CD14-positive monocyte (primary cell): ENCODE measurements at regions not wholly inside any gene's neighbourhood (a gene's known extent, or its start where the extent isn't known, plus 50 kb on each side); places are given as distances from the start of the nearest gene placed in this dataset.
A peak's percentile ranks its signal among the peaks of the same experiment; 100 is the strongest.

ENCODE experiments used
- DNase-seq, 3 donors: peaks; one replicate each; pipeline ENCODE4 v3.0.0-alpha.2; 2011 to 2022
- H2AFZ ChIP-seq: 2 replicates; pipeline ENCODE4 v1.6.0; 2012; ENCODE audit warnings: mild to moderate bottlenecking, low read depth, low read length, inconsistent platforms; ENCODE audit not compliant: insufficient read depth, poor library complexity, severe bottlenecking
- H3K27ac ChIP-seq, 2 donors: 1 replicate in 1 of 2; 2 replicates in 1 of 2; pipeline ENCODE4 v1.5.1; 2012 to 2013; ENCODE audit warnings: low read length in 2 of 2, control low read depth in 1 of 2, inconsistent platforms in 1 of 2, low read depth in 1 of 2, mild to moderate bottlenecking in 1 of 2
- H3K27me3 ChIP-seq, 2 donors: one replicate each; pipeline versions ENCODE4 v1.6.0 to v1.6.1; 2011 to 2013; ENCODE audit warnings: low read length in 2 of 2; ENCODE audit not compliant: control insufficient read depth in 2 of 2, insufficient read depth in 2 of 2
- H3K36me3 ChIP-seq, 2 donors: replicated peaks in 1 of 2; 1 replicate in 1 of 2; 2 replicates in 1 of 2; pipeline versions ENCODE4 v1.5.1 to v1.6.1; 2012 to 2013; ENCODE audit warnings: low read length in 2 of 2, control low read depth in 1 of 2, inconsistent platforms in 1 of 2, mild to moderate bottlenecking in 1 of 2; ENCODE audit not compliant: insufficient read depth in 2 of 2, control insufficient read depth in 1 of 2
- H3K4me1 ChIP-seq, 2 donors: 1 replicate in 1 of 2; 2 replicates in 1 of 2; pipeline versions ENCODE4 v1.5.1 to v1.6.1; 2012 to 2013; ENCODE audit warnings: low read length in 2 of 2, control low read depth in 1 of 2, inconsistent platforms in 1 of 2, mild to moderate bottlenecking in 1 of 2, moderate library complexity in 1 of 2; ENCODE audit not compliant: insufficient read depth in 2 of 2, control insufficient read depth in 1 of 2
- H3K4me2 ChIP-seq: replicated peaks from 2 replicates; pipeline ENCODE3; 2012; ENCODE audit warnings: low read length, moderate library complexity, mild to moderate bottlenecking; ENCODE audit not compliant: poor library complexity, severe bottlenecking; ENCODE audit errors: extremely low read depth
- H3K4me3 ChIP-seq, 3 experiments: fragments of 200-600 bp in 1 of 3; sonication (generic) in 1 of 3; replicated peaks in 1 of 3; 1 replicate in 2 of 3; 2 replicates in 1 of 3; pipeline ENCODE4 v1.5.1; 2011 to 2013; ENCODE audit warnings: low read length in 3 of 3, mild to moderate bottlenecking in 3 of 3, control low read depth in 2 of 3, low read depth in 2 of 3, inconsistent platforms in 1 of 3, moderate library complexity in 1 of 3
- H3K79me2 ChIP-seq: 2 replicates; pipeline ENCODE4 v1.6.0; 2012; ENCODE audit warnings: mild to moderate bottlenecking, control low read depth, inconsistent platforms, low read length, moderate library complexity; ENCODE audit not compliant: insufficient read depth
- H3K9ac ChIP-seq: 2 replicates; pipeline ENCODE4 v1.6.0; 2017; ENCODE audit warnings: low read length, mild to moderate bottlenecking; ENCODE audit not compliant: insufficient read depth, poor library complexity, severe bottlenecking
- H3K9me3 ChIP-seq, 2 donors: replicated peaks in 1 of 2; 1 replicate in 1 of 2; 2 replicates in 1 of 2; pipeline versions ENCODE4 v1.5.1 to v1.6.1; 2012 to 2013; ENCODE audit warnings: low read length in 2 of 2, control low read depth in 1 of 2; ENCODE audit not compliant: control insufficient read depth in 1 of 2, insufficient read depth in 1 of 2
- H4K20me1 ChIP-seq: 2 replicates; pipeline ENCODE4 v1.6.0; 2012; ENCODE audit warnings: mild to moderate bottlenecking, low read length, control low read depth, moderate library complexity; ENCODE audit not compliant: insufficient read depth
- H3K27ac Mint-ChIP-seq, 7 donors: one replicate each; pipeline ENCODE4 v1.8.0; 2020; ENCODE audit warnings: mild to moderate bottlenecking in 7 of 7, mixed read lengths in 7 of 7, moderate library complexity in 6 of 7, inconsistent platforms in 2 of 7
- H3K27me3 Mint-ChIP-seq, 3 donors: one replicate each; pipeline ENCODE4 v1.8.0; 2021 to 2022; ENCODE audit warnings: low read depth in 3 of 3, mild to moderate bottlenecking in 3 of 3, mixed read lengths in 3 of 3, moderate library complexity in 3 of 3, inconsistent platforms in 1 of 3
- H3K36me3 Mint-ChIP-seq, 2 donors: one replicate each; pipeline ENCODE4 v1.8.0; 2020; ENCODE audit warnings: mixed read lengths in 2 of 2, inconsistent platforms in 1 of 2, mild to moderate bottlenecking in 1 of 2
- H3K4me1 Mint-ChIP-seq: one replicate; pipeline ENCODE4 v1.8.0; 2020; ENCODE audit warnings: mild to moderate bottlenecking, mixed read lengths
- H3K4me3 Mint-ChIP-seq, 2 donors: one replicate each; pipeline ENCODE4 v1.8.0; 2020; ENCODE audit warnings: mild to moderate bottlenecking in 2 of 2, mixed read lengths in 2 of 2, moderate library complexity in 1 of 2
- H3K9me3 Mint-ChIP-seq, 7 donors: one replicate each; pipeline ENCODE4 v1.8.0; 2020 to 2022; ENCODE audit warnings: mixed read lengths in 7 of 7, mild to moderate bottlenecking in 6 of 7, moderate library complexity in 6 of 7, inconsistent platforms in 2 of 7
- WGBS: methylation state at CpG from one replicate; pipeline ENCODE4 v1.1.5; 2013; ENCODE audit warnings: missing lambda C conversion rate; ENCODE audit not compliant: insufficient coverage; 5-methylcytosine and 5-hydroxymethylcytosine counted together
- intact Hi-C, 2 donors: fragments of 100-400 bp; cut with micrococcal nuclease; formaldehyde crosslinking; loops; one replicate each; pipeline versions ENCODE4 v1.15.0 to v1.15.1; 2023
- TF ChIP-seq, protein P1 (sequence below): fragments of 200-600 bp; IDR thresholded peaks from one replicate; pipeline ENCODE4 v1.8.0; 2022; ENCODE audit warnings: antibody characterized with exemption, mild to moderate bottlenecking

DNA sequence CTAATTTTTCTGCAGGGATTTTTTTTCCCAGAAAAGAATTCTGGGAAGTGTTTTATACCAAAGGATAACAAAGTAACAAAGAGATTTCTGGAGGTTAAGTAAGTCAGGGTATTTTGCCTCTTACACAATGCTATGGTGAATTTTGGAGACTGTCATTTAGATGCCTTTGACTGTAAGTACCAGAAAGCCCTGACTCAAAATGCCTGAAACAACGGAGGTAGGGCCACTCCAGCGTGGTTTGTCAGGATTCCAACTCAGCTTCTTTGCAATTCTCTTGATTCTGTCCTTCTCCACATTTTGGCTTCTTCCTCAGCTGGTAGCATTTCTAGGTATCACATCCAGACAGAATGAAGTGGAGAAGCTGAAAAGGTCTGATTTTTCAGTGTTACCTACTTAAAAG, 106.5 kb downstream of the UCHL5 start:
- Histone ChIP-seq H3K79me2 (no peaks in the 10 kb centered on the region), H4K20me1 (no peaks in the 10 kb centered on the region), H3K27ac (peak overlapping the region in 1 of 2 donors; percentile 67), H3K4me2 (no peak overlapping the region), H2AFZ (no peak overlapping the region), H3K4me3 (no peak overlapping the region), H3K27me3 (no peaks in the 10 kb centered on the region), H3K9me3 (no peaks in the 10 kb centered on the region), H3K4me1 (peaks cover 21 to 33% of the 10 kb centered on the region in 2 donors), H3K9ac (no peak overlapping the region), H3K36me3 (no peaks in the 10 kb centered on the region)
- Mint-ChIP-seq H3K4me3 (no peak overlapping the region), H3K4me1 (peaks cover 30% of the 10 kb centered on the region), H3K27me3 (no peaks in the 10 kb centered on the region), H3K27ac (peak overlapping the region in 6 of 7 donors; percentile 88 to 94 (median 90)), H3K9me3 (peaks cover 0 to 2% (median 0%) of the 10 kb centered on the region in 7 donors), H3K36me3 (peaks cover 4 to 5% of the 10 kb centered on the region in 2 donors)
- intact Hi-C loops = loop anchor here (5.0 to 10.0 kb wide), 4 partner anchors 65 to 145 kb away; partner anchors contain the start of gene RGS2 (in 1 of the 2)
- TF ChIP-seq, protein P1, sequence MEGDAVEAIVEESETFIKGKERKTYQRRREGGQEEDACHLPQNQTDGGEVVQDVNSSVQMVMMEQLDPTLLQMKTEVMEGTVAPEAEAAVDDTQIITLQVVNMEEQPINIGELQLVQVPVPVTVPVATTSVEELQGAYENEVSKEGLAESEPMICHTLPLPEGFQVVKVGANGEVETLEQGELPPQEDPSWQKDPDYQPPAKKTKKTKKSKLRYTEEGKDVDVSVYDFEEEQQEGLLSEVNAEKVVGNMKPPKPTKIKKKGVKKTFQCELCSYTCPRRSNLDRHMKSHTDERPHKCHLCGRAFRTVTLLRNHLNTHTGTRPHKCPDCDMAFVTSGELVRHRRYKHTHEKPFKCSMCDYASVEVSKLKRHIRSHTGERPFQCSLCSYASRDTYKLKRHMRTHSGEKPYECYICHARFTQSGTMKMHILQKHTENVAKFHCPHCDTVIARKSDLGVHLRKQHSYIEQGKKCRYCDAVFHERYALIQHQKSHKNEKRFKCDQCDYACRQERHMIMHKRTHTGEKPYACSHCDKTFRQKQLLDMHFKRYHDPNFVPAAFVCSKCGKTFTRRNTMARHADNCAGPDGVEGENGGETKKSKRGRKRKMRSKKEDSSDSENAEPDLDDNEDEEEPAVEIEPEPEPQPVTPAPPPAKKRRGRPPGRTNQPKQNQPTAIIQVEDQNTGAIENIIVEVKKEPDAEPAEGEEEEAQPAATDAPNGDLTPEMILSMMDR = no peak
- no CpG with 5 or more reads among the region's 2 CpGs for WGBS
- DNase-seq = peak; percentile 38 to 76 (median 50)

DNA sequence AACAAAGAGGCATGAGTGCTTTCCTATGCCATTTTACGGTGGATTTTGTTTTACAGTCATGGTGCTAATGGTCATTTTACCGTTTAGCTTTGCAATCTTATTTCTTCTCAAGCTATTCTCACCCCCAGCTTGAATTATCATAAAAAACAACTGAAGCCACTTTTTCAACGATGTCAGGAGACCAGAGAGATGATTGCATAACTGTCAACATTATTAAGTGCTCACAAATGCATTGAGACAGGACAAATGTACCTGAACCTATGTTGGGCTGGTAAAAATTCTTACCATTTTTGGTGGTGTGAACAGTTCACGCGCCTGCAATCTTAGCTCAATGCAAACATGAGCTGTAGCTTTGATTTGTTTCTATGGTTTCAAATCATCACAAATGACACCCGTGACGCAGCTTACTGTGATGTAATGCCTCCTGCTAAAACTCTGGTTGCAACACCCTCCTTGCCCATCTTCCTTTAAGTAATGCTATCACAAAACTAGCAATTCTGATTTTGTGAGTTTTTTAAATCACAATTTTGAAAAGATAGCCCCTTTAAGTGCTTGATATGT, 104.4 kb downstream of the UCHL5 start:
- WGBS = 29% methylated on average over 1 of the region's 7 CpGs
- H3K4me1 Mint-ChIP-seq = peaks cover 32% of the 10 kb centered on the region
- H3K4me3 Mint-ChIP-seq = no peak overlapping the region
- peaks cover 4 to 5% of the 10 kb centered on the region in 2 donors for H3K36me3 Mint-ChIP-seq
- H3K4me1 ChIP-seq = peaks cover 21 to 33% of the 10 kb centered on the region in 2 donors
- no peak overlapping the region for H3K9ac ChIP-seq
- H3K9me3 ChIP-seq = no peaks in the 10 kb centered on the region
- peak overlapping the region; percentile 89 to 96 (median 95) for H3K27ac Mint-ChIP-seq
- peak overlapping the region in 1 of 2 donors; percentile 83 for H3K27ac ChIP-seq
- H3K4me3 ChIP-seq = no peak overlapping the region
- no peaks in the 10 kb centered on the region for H3K79me2 ChIP-seq
- TF ChIP-seq, protein P1 = no peak
- DNase-seq = peak; percentile 95 to 99 (median 97)
- H3K27me3 Mint-ChIP-seq = no peaks in the 10 kb centered on the region
- H2AFZ ChIP-seq = no peak overlapping the region
- peaks cover 0 to 2% (median 0%) of the 10 kb centered on the region in 7 donors for H3K9me3 Mint-ChIP-seq
- no peak overlapping the region for H3K4me2 ChIP-seq
- H4K20me1 ChIP-seq = no peaks in the 10 kb centered on the region
- no peaks in the 10 kb centered on the region for H3K36me3 ChIP-seq
- no peaks in the 10 kb centered on the region for H3K27me3 ChIP-seq
- intact Hi-C loops = loop anchor here (5.0 to 10.0 kb wide), 4 partner anchors 63 to 147 kb away; partner anchors contain the start of gene RGS2 (in 1 of the 2)
